ENCODE measurements at regions not wholly inside any gene's neighbourhood (a gene's known extent, or its start where the extent isn't known, plus 50 kb on each side); places are given as distances from the start of the nearest gene placed in this dataset.

- no peak for TF ChIP-seq CTCF (IDR thresholded peaks at IDR 0.05; ENCODE audit: low read length)
- no peak for TF ChIP-seq EZH2 (optimal IDR thresholded peaks at IDR 0.05; ENCODE audit: low read depth, low read length)
- TF ChIP-seq EZH2phosphoT487 (IDR thresholded peaks at IDR 0.05; ENCODE audit: low read length): no peak
Measured at GRCh38 chr2:181764095-181764963, 84.0 kb upstream of the NEUROD1 start.
